GM12878 (cell line): ENCODE measurements at regions not wholly inside any gene's neighbourhood (a gene's known extent, or its start where the extent isn't known, plus 50 kb on each side); places are given as distances from the start of the nearest gene placed in this dataset.

Experiments
- ATAC-seq: fragments of 200-7000 bp; cut with Tn5 transposase; 3 replicates; pipeline ENCODE4 v1.9.1; 2020; ENCODE audit warnings: mild to moderate bottlenecking, moderate library complexity
- BruUV-seq: library from RNA; stranded (reverse); fragments of 400-500 nt; replicated peaks from 2 replicates; lab custom pipeline; 2021; lab: Mats Ljungman, UMichigan
- CTCF ChIA-PET: fragments of 300-600 bp; sonication (Branson Sonifier 250); formaldehyde crosslinking; extraction: SDS; loops from one replicate; lab custom pipeline; 2021; ENCODE audit warnings: inconsistent platforms; lab: Yijun Ruan, JAX
- POLR2A ChIA-PET: fragments of 350-600 bp; formaldehyde crosslinking; extraction: SDS; loops from one replicate; lab custom pipeline; 2021; ENCODE audit warnings: inconsistent platforms; lab: Charles Lee
- RAD21 ChIA-PET: fragments of 300-600 bp; sonication (Branson Sonifier 250); formaldehyde crosslinking; loops from one replicate; lab custom pipeline; 2023; ENCODE audit warnings: antibody characterized with exemption; ENCODE audit not compliant: unreplicated experiment; lab: Charles Lee
- SMC1A ChIA-PET: fragments of 300-600 bp; sonication (Branson Sonifier 250); formaldehyde crosslinking; loops from one replicate; lab custom pipeline; 2023; ENCODE audit not compliant: unreplicated experiment, uncharacterized antibody; lab: Charles Lee
- DNase-seq: peaks from one replicate; pipeline ENCODE4 v3.0.0-alpha.2; 2011; ENCODE audit warnings: low read depth, low spot score
- FAIRE-seq: peaks from 3 replicates; lab custom pipeline; 2011; peaks lifted over from hg19 to GRCh38; lab: Jason Lieb, UNC
- H2AFZ ChIP-seq: 2 replicates; pipeline ENCODE4 v1.6.0; 2011; ENCODE audit warnings: low read depth, low read length, control low read depth; ENCODE audit not compliant: control insufficient read depth
- H3K27ac ChIP-seq: 2 replicates; pipeline ENCODE4 v1.5.1; 2011; ENCODE audit warnings: control low read depth; ENCODE audit not compliant: control insufficient read depth, insufficient read depth
- H3K27me3 ChIP-seq, 2 experiments: replicated peaks in 1 of 2; 2 replicates each; pipeline versions ENCODE4 v1.6.0 to v1.6.1; 2011; ENCODE audit warnings: low read length in 1 of 2; ENCODE audit not compliant: control insufficient read depth in 2 of 2, insufficient read depth in 2 of 2
- H3K36me3 ChIP-seq, 2 experiments: 2 replicates each; pipeline ENCODE4 v1.5.1; 2011; ENCODE audit warnings: low read length in 1 of 2; ENCODE audit not compliant: control insufficient read depth in 2 of 2, insufficient read depth in 2 of 2
- H3K4me1 ChIP-seq: 2 replicates; pipeline ENCODE4 v1.6.1; 2011; ENCODE audit warnings: mild to moderate bottlenecking, low read length, moderate library complexity, mixed read lengths; ENCODE audit not compliant: control insufficient read depth, insufficient read depth
- H3K4me2 ChIP-seq: 2 replicates; pipeline ENCODE4 v1.6.0; 2011; ENCODE audit warnings: control low read depth; ENCODE audit not compliant: control insufficient read depth, insufficient read depth
- H3K4me3 ChIP-seq: fragments of 200-600 bp; sonication (generic); 2 replicates; pipeline ENCODE4 v1.5.1; 2016
- H3K79me2 ChIP-seq: 2 replicates; pipeline ENCODE4 v1.6.0; 2011; ENCODE audit warnings: low read length; ENCODE audit not compliant: control insufficient read depth, insufficient read depth
- H3K9ac ChIP-seq: 2 replicates; pipeline ENCODE4 v1.8.0; 2011; ENCODE audit warnings: low read length, control low read depth, mixed read lengths; ENCODE audit not compliant: control insufficient read depth, insufficient read depth
- H3K9me3 ChIP-seq: replicated peaks from 3 replicates; pipeline ENCODE4 v1.5.1; 2011; ENCODE audit warnings: mild to moderate bottlenecking, low read length; ENCODE audit not compliant: control insufficient read depth, insufficient read depth
- H4K20me1 ChIP-seq: 2 replicates; pipeline ENCODE4 v1.6.0; 2011; ENCODE audit not compliant: control insufficient read depth, insufficient read depth
- CBX3 ChIP-seq: fragments of 200-600 bp; sonication (generic); IDR thresholded peaks from 2 replicates; pipeline ENCODE4 v1.6.1; 2016; ENCODE audit warnings: low read depth, borderline replicate concordance
- DPF2 ChIP-seq: fragments of 450-650 bp; IDR thresholded peaks from 2 replicates; pipeline ENCODE4 v1.6.1; 2017; ENCODE audit warnings: mild to moderate bottlenecking
- ETV6 ChIP-seq, 2 experiments: fragments of 450-650 bp in 1 of 2; IDR thresholded peaks in 1 of 2; conservative IDR thresholded peaks in 1 of 2; 2 replicates each; pipeline ENCODE4 v1.6.1; 2014; ENCODE audit warnings: antibody characterized with exemption in 1 of 2, borderline replicate concordance in 1 of 2, low read depth in 1 of 2, mild to moderate bottlenecking in 1 of 2, moderate library complexity in 1 of 2
- IKZF2 ChIP-seq, 2 experiments: fragments of 450-650 bp; IDR thresholded peaks; 2 replicates each; pipeline ENCODE4 v1.6.1; 2017; ENCODE audit warnings: mild to moderate bottlenecking in 2 of 2, moderate library complexity in 2 of 2
- IRF3 ChIP-seq: fragments of 450-650 bp; IDR thresholded peaks from 2 replicates; pipeline ENCODE4 v1.6.1; 2014; ENCODE audit warnings: mild to moderate bottlenecking
- NFYB ChIP-seq: IDR thresholded peaks from 2 replicates; pipeline ENCODE4 v1.6.1; 2011; ENCODE audit warnings: low read depth, mild to moderate bottlenecking, low read length, improper control_type of control experiment, moderate library complexity; ENCODE audit not compliant: insufficient read depth
- RUNX3 ChIP-seq: IDR thresholded peaks from 2 replicates; pipeline ENCODE4 v1.6.1; 2012; ENCODE audit warnings: low read length, inconsistent platforms
- SRF ChIP-seq, 2 experiments: IDR thresholded peaks; 2 replicates each; pipeline ENCODE4 v1.6.1; 2011; ENCODE audit warnings: low read depth in 2 of 2, low read length in 2 of 2, mild to moderate bottlenecking in 1 of 2, moderate library complexity in 1 of 2
- TCF12 ChIP-seq: IDR thresholded peaks from 2 replicates; pipeline ENCODE4 v1.6.1; 2011; ENCODE audit warnings: low read depth, mild to moderate bottlenecking, low read length
- ZNF622 ChIP-seq: fragments of 450-650 bp; IDR thresholded peaks from 2 replicates; pipeline ENCODE4 v1.6.1; 2017; ENCODE audit warnings: mild to moderate bottlenecking, inconsistent platforms
- ZSCAN29 ChIP-seq: fragments of 450-650 bp; IDR thresholded peaks from 2 replicates; pipeline ENCODE4 v1.6.1; 2017; ENCODE audit warnings: mild to moderate bottlenecking, moderate library complexity
- WGBS: methylation state at CpG from one replicate; pipeline ENCODE4 v1.1.6; 2016; ENCODE audit warnings: low lambda C conversion rate; ENCODE audit not compliant: insufficient replicate concordance, insufficient coverage; ENCODE audit errors: missing lambda C conversion rate; 5-methylcytosine and 5-hydroxymethylcytosine counted together
- in situ Hi-C: fragments of 300-500 bp; cut with MboI; formaldehyde crosslinking; loops from 9 replicates; pipeline ENCODE4 v1.14.3; 2018; ENCODE audit warnings: mixed read lengths
- intact Hi-C: fragments of 100-400 bp; cut with micrococcal nuclease; formaldehyde crosslinking; loops from one replicate; pipeline ENCODE4 v1.14.2; 2022; ENCODE audit not compliant: unreplicated experiment
- TF ChIP-seq, protein P1 (sequence below): fragments of 450-650 bp; IDR thresholded peaks from 2 replicates; pipeline ENCODE4 v1.6.1; 2017; ENCODE audit warnings: mild to moderate bottlenecking, low read depth, inconsistent platforms; ENCODE audit not compliant: poor library complexity, severe bottlenecking

GRCh38 chr6:155693573-155694418 is 238.2 kb upstream of the NOX3 start (continued):
- TF ChIP-seq IRF3 = no peak
- no peak for TF ChIP-seq ETV6 (conservative IDR thresholded peaks at IDR 0.05 in 1 of 2, IDR thresholded peaks at IDR 0.05 in 1 of 2; ENCODE audit: borderline replicate concordance in 1 of 2, low read depth in 1 of 2)
- no peak for TF ChIP-seq CBX3
- no peak for TF ChIP-seq NFYB

- SMC1A ChIA-PET = no interaction called here
- no peak overlapping the region for H2AFZ ChIP-seq
- in situ Hi-C loops = no loop called here
- BruUV-seq = no TSS peak
- no peaks in the 10 kb centered on the region for H3K9me3 ChIP-seq
- RAD21 ChIA-PET = no interaction called here
- no peaks in the 10 kb centered on the region for H3K79me2 ChIP-seq
- no peak overlapping the region for H3K4me3 ChIP-seq
- 34% methylated on average over 3 of the region's 3 CpGs for WGBS
- H3K36me3 ChIP-seq = no peaks in the 10 kb centered on the region
- no peak for ATAC-seq
- FAIRE-seq = no peak
- H3K9ac ChIP-seq = no peak overlapping the region
- intact Hi-C loops = loop anchor here (10.0 kb wide), 1 partner anchor 366 kb away; no protein-coding TSS in a partner anchor
- no peak overlapping the region for H3K27ac ChIP-seq
- no peak overlapping the region for H3K4me2 ChIP-seq
- H3K27me3 ChIP-seq = no peaks in the 10 kb centered on the region; a peak in 1 of 4 replicates
- TF ChIP-seq ZSCAN29 = no peak
- no peak for TF ChIP-seq IKZF2 (IDR thresholded peaks at IDR 0.05)
- TF ChIP-seq ZNF622 = no peak
- TF ChIP-seq RUNX3 = no peak
- TF ChIP-seq SRF (IDR thresholded peaks at IDR 0.05; ENCODE audit: low read depth in 2 of 2, low read length in 2 of 2) = no peak
- TF ChIP-seq TCF12 = no peak
- no peak for TF ChIP-seq DPF2
- TF ChIP-seq, protein P1, sequence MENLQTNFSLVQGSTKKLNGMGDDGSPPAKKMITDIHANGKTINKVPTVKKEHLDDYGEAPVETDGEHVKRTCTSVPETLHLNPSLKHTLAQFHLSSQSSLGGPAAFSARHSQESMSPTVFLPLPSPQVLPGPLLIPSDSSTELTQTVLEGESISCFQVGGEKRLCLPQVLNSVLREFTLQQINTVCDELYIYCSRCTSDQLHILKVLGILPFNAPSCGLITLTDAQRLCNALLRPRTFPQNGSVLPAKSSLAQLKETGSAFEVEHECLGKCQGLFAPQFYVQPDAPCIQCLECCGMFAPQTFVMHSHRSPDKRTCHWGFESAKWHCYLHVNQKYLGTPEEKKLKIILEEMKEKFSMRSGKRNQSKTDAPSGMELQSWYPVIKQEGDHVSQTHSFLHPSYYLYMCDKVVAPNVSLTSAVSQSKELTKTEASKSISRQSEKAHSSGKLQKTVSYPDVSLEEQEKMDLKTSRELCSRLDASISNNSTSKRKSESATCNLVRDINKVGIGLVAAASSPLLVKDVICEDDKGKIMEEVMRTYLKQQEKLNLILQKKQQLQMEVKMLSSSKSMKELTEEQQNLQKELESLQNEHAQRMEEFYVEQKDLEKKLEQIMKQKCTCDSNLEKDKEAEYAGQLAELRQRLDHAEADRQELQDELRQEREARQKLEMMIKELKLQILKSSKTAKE = no peak
- TF ChIP-seq, all 136 proteins: peak for 0
- no peaks in the 10 kb centered on the region for H4K20me1 ChIP-seq
- CTCF ChIA-PET = no interaction called here
- H3K4me1 ChIP-seq = no peaks in the 10 kb centered on the region
- POLR2A ChIA-PET = no interaction called here
- DNase-seq = no peak
These were observed 235.2 kb upstream of the NOX3 start for GRCh38 chr6:155690820-155691219.
